ENCODE measurements at regions not wholly inside any gene's neighbourhood (a gene's known extent, or its start where the extent isn't known, plus 50 kb on each side); places are given as distances from the start of the nearest gene placed in this dataset.
"Not testable (repeated sequence)": the region's sequence is repeated elsewhere in the genome, so short reads cannot be mapped to it uniquely, and the experiment has no call there.

DNA sequence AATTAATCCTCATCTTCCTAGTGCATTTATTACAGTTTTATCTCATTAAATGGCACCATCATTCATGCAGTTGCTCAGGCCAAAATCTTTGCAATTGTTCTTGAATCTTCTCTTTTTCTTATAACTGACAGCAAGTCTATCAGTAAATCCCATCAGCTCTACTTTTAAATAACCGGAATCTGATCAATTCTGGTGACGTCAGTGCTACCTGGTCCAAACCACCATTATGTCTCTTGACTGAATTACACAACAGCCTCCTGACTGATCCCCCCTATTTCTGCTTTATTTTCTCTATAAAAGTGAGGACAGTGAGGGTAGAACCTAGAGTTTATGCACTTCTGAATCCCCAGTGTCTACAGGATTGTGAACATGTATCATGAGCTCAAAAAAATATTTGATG lies 787.4 kb downstream of the AACS start:
- Histone ChIP-seq H3K27me3 (ENCODE audit: control insufficient read depth in 3 of 3, insufficient read depth in 3 of 3, low read length in 3 of 3) (no peaks in the 10 kb centered on the region), H3K4me1 (ENCODE audit: control insufficient read depth in 3 of 3, insufficient read depth in 3 of 3, low read length in 3 of 3) (no peaks in the 10 kb centered on the region), H3K4me3 (ENCODE audit: low read length in 3 of 3) (no peak overlapping the region), H3K36me3 (ENCODE audit: control insufficient read depth in 3 of 3, insufficient read depth in 3 of 3, low read length in 3 of 3) (no peaks in the 10 kb centered on the region), H3K27ac (ENCODE audit: low read depth, low read length) (no peak overlapping the region), H3K9ac (ENCODE audit: low read depth in 1 of 3, low read length in 3 of 3) (no peak overlapping the region), H3K9me3 (ENCODE audit: control insufficient read depth in 3 of 3, low read length in 3 of 3) (no peaks in the 10 kb centered on the region)

DNA sequence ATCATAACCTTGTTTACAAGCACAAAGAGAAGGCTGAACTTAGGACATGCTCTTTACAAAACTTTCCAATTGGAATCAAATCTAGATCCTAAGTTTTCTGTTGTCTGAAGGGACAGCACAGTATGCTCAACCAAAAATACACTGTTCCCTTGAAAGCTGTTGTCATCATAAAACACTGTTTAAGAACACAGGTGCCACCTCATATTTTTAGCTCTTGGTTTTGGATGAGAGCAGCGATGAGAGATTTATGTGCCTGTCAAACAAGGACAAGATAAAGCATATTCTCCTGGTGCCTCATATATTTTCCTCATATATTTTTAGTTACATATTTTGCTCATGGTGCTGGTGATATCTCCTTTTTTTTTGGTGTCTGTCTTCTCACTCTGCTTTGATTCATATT lies 788.4 kb downstream of the AACS start:
- Histone ChIP-seq H3K4me3 (ENCODE audit: low read length in 3 of 3) (no peak overlapping the region), H3K9me3 (ENCODE audit: control insufficient read depth in 3 of 3, low read length in 3 of 3) (no peaks in the 10 kb centered on the region), H3K27me3 (ENCODE audit: control insufficient read depth in 3 of 3, insufficient read depth in 3 of 3, low read length in 3 of 3) (no peaks in the 10 kb centered on the region), H3K27ac (ENCODE audit: low read depth, low read length) (no peak overlapping the region), H3K36me3 (ENCODE audit: control insufficient read depth in 3 of 3, insufficient read depth in 3 of 3, low read length in 3 of 3) (no peaks in the 10 kb centered on the region), H3K9ac (ENCODE audit: low read depth in 1 of 3, low read length in 3 of 3) (no peak overlapping the region), H3K4me1 (ENCODE audit: control insufficient read depth in 3 of 3, insufficient read depth in 3 of 3, low read length in 3 of 3) (no peaks in the 10 kb centered on the region)

DNA sequence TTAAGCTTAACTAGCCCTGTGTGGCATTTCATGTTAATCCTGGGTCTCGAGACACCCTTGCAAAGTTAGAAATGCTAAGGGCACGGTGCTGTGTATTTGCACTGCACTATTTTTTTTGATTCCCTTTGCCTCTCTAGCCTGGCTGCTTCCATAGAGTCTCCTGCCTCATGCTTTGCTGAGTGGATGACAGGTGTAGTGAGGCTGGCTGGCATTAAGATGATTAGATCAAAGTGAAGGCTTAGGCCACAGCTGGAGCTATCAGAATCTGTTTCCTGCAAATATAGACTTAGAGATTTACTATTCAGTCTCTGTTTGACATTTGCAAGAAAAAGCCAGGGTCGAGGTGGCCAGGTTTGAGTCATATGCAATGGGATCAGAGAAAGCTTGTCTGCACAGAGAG lies 791.1 kb downstream of the AACS start:
- Histone ChIP-seq H3K36me3 (ENCODE audit: control insufficient read depth in 3 of 3, insufficient read depth in 3 of 3, low read length in 3 of 3) (no peaks in the 10 kb centered on the region), H3K4me1 (ENCODE audit: control insufficient read depth in 3 of 3, insufficient read depth in 3 of 3, low read length in 3 of 3) (no peaks in the 10 kb centered on the region), H3K9me3 (ENCODE audit: control insufficient read depth in 3 of 3, low read length in 3 of 3) (no peaks in the 10 kb centered on the region), H3K9ac (ENCODE audit: low read depth in 1 of 3, low read length in 3 of 3) (no peak overlapping the region), H3K27me3 (ENCODE audit: control insufficient read depth in 3 of 3, insufficient read depth in 3 of 3, low read length in 3 of 3) (no peaks in the 10 kb centered on the region), H3K4me3 (ENCODE audit: low read length in 3 of 3) (no peak overlapping the region), H3K27ac (ENCODE audit: low read depth, low read length) (no peak overlapping the region)

DNA sequence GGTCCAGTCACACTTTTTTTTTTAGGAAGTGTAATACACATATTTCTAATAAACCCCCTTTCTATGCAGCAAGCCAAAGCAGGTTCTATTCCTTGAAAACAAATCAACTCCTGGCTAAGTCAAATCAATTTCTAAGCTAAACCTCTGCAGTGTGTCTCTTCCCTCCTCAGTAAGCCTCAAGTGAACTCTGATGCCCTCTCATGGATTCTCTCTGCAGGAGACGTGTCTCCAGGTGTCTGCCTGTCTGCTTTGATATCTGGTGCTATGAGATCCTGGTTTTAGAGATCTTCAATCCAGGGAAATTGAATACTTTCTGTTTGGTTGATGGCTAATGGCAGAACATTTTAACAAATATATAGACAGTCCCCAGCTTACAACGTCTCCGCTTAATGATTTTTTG lies 791.7 kb downstream of the AACS start:
- Histone ChIP-seq H3K9me3 (ENCODE audit: control insufficient read depth in 3 of 3, low read length in 3 of 3) (no peaks in the 10 kb centered on the region), H3K36me3 (ENCODE audit: control insufficient read depth in 3 of 3, insufficient read depth in 3 of 3, low read length in 3 of 3) (no peaks in the 10 kb centered on the region), H3K27me3 (ENCODE audit: control insufficient read depth in 3 of 3, insufficient read depth in 3 of 3, low read length in 3 of 3) (no peaks in the 10 kb centered on the region), H3K27ac (ENCODE audit: low read depth, low read length) (no peak overlapping the region), H3K4me3 (ENCODE audit: low read length in 3 of 3) (no peak overlapping the region), H3K4me1 (ENCODE audit: control insufficient read depth in 3 of 3, insufficient read depth in 3 of 3, low read length in 3 of 3) (no peaks in the 10 kb centered on the region), H3K9ac (ENCODE audit: low read depth in 1 of 3, low read length in 3 of 3) (no peak overlapping the region)

DNA sequence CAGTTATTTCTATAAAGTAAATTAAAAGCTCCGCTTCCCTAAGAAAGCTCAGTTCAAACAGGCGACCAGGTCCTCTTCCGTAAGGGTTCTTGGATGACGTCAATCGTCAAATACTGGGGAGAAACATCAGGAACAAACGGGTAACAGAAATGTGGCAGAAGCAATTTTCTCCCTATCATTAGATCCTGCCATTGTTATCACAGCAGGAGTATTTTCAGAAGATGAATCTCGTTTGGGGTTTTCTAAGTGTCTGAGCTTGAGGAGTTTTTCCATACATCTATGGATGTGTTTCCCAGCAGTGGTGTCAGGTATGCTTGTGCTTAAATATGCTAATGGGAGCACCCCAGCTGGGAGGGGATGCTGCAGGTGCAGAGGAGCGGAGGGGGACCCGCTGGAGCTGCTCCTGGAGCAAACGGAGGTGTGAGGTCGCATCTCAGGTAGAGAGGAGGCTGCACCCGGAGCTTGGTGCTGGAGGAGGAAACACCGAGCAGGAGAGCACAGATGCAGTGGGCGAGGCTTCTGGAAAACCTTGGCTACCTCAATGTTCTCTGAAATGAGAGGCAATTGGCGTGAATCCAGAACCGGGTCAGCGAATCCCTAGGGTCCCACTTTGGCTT lies 795.5 kb downstream of the AACS start:
- Histone ChIP-seq H3K27ac (ENCODE audit: low read depth, low read length) (no peak overlapping the region), H3K27me3 (ENCODE audit: control insufficient read depth in 3 of 3, insufficient read depth in 3 of 3, low read length in 3 of 3) (no peaks in the 10 kb centered on the region), H3K9ac (ENCODE audit: low read depth in 1 of 3, low read length in 3 of 3) (no peak overlapping the region), H3K36me3 (ENCODE audit: control insufficient read depth in 3 of 3, insufficient read depth in 3 of 3, low read length in 3 of 3) (no peaks in the 10 kb centered on the region), H3K9me3 (ENCODE audit: control insufficient read depth in 3 of 3, low read length in 3 of 3) (no peaks in the 10 kb centered on the region), H3K4me1 (ENCODE audit: control insufficient read depth in 3 of 3, insufficient read depth in 3 of 3, low read length in 3 of 3) (no peaks in the 10 kb centered on the region), H3K4me3 (ENCODE audit: low read length in 3 of 3) (peak overlapping the region in 2 of 3 donors; percentile 13 to 32)

DNA sequence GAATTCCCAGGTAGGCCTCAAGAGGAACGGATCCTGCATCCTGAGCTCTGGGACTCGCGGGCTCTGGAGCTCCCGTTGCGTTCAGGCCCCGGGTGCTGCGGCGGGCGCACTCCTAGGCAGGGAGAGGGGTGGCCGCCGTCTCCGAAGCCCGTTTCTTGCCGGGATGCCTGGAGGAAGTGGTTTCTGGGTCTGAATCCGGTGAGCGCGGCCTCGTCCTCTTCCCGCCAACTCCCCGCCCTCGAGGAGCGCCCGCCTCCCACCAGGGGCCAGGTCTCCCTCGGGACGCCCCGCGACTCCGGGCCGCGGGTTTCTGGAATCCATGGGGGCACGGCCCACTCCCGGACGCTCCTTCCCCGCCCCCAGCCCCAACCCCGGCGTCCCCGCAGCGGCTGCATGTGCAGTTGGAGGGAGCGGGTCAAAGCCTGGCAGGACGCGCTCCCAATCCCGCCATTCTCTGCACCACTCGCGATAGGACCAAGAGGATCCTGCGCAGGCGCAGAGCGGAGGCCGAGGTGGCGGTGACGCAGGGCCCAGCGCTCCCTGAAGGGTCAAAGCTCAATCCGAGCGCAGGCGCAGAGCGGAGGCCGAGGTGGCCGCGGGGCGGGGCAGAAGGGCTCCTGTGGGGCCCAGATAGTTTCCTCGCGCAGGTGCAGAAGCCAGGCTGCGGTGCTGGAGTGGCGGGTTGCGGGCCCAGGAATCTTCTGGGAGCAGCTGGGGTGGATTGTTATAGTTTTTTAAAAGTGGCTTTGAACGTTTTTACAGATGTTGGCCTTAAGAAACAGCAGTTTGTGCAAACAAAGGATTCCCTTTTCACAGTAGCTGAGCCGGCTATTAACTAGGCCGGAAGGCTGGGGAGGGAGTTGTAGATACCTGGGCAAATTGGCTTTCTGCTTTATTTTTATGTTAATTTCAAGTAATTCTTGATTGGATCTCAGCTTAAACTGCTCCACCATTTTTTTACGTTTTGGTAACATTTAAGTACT lies 796.4 kb downstream of the AACS start:
- no peak overlapping the region for H3K9ac ChIP-seq (ENCODE audit: low read depth in 1 of 3, low read length in 3 of 3)
- no peaks in the 10 kb centered on the region for H3K36me3 ChIP-seq (ENCODE audit: control insufficient read depth in 3 of 3, insufficient read depth in 3 of 3, low read length in 3 of 3)
- H3K4me1 ChIP-seq (ENCODE audit: control insufficient read depth in 3 of 3, insufficient read depth in 3 of 3, low read length in 3 of 3) = no peaks in the 10 kb centered on the region
- no peaks in the 10 kb centered on the region for H3K27me3 ChIP-seq (ENCODE audit: control insufficient read depth in 3 of 3, insufficient read depth in 3 of 3, low read length in 3 of 3)
- H3K4me3 ChIP-seq (ENCODE audit: low read length in 3 of 3) = peak overlapping the region in 2 of 3 donors; percentile 13 to 32
- no peak overlapping the region for H3K27ac ChIP-seq (ENCODE audit: low read depth, low read length)
- no peaks in the 10 kb centered on the region for H3K9me3 ChIP-seq (ENCODE audit: control insufficient read depth in 3 of 3, low read length in 3 of 3)

DNA sequence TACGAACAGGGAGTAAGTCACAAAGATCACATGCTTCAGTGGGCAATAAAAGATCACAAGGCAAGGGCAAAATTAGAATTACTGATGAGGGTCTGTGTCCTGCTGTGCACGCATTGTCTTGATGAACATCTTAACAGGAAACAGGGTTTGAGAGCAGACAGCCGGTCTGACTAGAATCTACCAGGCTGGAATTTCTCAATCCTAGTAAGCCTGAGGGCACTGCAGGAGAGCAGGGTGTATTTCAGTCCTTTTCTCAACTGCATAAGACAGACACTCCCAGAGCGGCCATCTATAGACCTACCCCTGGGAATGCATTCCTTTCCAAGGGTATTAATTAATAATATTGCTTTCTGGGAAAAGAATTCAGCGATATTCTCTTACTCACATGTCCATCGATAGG lies 800.0 kb downstream of the AACS start:
- not testable (repeated sequence) for H3K9ac ChIP-seq (ENCODE audit: low read depth in 1 of 3, low read length in 3 of 3); H3K4me3 ChIP-seq (ENCODE audit: low read length in 3 of 3); H3K4me1 ChIP-seq (ENCODE audit: control insufficient read depth in 3 of 3, insufficient read depth in 3 of 3, low read length in 3 of 3); H3K36me3 ChIP-seq (ENCODE audit: control insufficient read depth in 3 of 3, insufficient read depth in 3 of 3, low read length in 3 of 3); H3K27me3 ChIP-seq (ENCODE audit: control insufficient read depth in 3 of 3, insufficient read depth in 3 of 3, low read length in 3 of 3); H3K27ac ChIP-seq (ENCODE audit: low read depth, low read length); H3K9me3 ChIP-seq (ENCODE audit: control insufficient read depth in 3 of 3, low read length in 3 of 3)

DNA sequence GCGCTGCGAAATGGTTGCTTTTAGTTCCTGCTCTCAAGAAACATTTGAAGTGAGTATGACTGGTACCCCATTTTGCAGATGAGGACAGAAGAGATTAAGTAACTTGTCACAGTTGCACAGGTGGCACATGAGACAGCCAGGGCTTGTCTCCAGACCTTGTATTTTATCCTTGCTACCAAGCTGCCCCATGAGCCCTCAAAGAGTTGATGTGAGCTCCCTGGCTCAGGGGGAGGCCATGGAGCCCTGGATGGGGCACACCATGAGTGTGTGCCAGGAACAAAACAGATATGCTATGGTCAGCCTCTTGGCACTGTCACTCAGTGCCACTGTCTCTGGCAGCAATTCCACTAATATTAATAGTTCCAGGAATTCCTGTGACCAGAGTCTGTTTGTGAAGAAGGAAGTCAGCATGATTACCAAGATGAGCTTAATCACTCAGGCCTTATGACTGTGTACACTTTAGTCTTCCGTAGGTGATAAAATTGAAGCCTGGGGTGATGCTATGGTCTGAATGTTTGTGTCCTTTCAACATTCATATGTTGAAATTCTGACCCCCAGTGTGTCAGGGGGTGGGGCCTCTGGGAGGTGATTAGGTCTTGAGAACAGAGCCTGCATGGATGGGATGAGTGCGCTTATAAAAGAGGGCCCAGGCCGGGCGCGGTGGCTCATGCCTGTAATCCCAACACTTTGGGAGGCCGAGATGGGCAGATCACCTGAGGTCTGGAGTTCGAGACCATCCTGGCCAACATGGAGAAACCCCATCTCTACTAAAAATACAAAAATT lies 806.8 kb downstream of the AACS start:
- Histone ChIP-seq H3K27ac (ENCODE audit: low read depth, low read length) (no peak overlapping the region), H3K9ac (ENCODE audit: low read depth in 1 of 3, low read length in 3 of 3) (no peak overlapping the region), H3K4me3 (ENCODE audit: low read length in 3 of 3) (no peak overlapping the region), H3K36me3 (ENCODE audit: control insufficient read depth in 3 of 3, insufficient read depth in 3 of 3, low read length in 3 of 3) (no peaks in the 10 kb centered on the region), H3K9me3 (ENCODE audit: control insufficient read depth in 3 of 3, low read length in 3 of 3) (peaks cover 0 to 3% (median 0%) of the 10 kb centered on the region in 3 donors), H3K27me3 (ENCODE audit: control insufficient read depth in 3 of 3, insufficient read depth in 3 of 3, low read length in 3 of 3) (no peaks in the 10 kb centered on the region), H3K4me1 (ENCODE audit: control insufficient read depth in 3 of 3, insufficient read depth in 3 of 3, low read length in 3 of 3) (no peaks in the 10 kb centered on the region)

DNA sequence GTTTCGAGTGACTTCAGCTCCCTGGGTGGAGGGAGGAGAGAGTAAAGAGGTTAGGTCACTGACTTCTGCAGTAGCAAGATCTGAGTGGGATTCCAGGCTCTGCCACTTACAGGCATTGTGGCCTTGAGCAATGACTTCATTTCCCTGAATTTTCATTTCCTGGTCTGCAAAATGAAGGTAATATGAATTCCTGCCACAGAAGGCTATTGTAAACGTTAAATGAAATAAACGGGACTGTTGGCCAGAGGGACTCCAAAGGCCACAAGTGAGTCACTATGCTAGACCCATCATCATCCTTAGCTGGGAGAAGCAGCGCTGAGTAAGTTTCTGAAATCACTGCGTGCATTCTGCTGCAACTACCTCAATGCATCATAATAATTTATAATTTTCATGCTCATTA lies 807.8 kb downstream of the AACS start:
- no peak overlapping the region for H3K27ac ChIP-seq (ENCODE audit: low read depth, low read length)
- H3K9ac ChIP-seq (ENCODE audit: low read depth in 1 of 3, low read length in 3 of 3) = no peak overlapping the region
- H3K4me3 ChIP-seq (ENCODE audit: low read length in 3 of 3) = no peak overlapping the region

DNA sequence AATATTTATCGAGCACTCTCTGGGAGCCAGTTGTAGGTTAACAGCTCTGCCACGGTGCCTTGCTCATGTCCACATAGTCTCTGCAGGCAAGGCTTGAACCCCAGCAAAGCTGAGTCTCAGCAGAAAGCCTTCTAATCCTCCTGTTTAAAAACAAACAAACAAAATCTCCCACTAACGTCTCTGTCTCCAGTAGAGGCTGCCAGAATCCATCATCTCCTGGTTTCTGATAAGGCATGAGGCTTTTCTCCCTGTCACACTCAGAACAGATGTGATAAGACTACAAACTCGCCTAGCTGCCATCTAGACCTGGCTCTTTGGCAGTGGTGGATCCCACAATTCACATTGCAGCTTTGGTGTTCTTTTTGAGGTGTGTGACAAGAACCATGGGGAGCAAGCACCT lies 813.2 kb downstream of the AACS start:
- H3K9me3 ChIP-seq (ENCODE audit: control insufficient read depth in 3 of 3, low read length in 3 of 3) = peaks cover 0 to 3% (median 0%) of the 10 kb centered on the region in 3 donors
- no peak overlapping the region for H3K4me3 ChIP-seq (ENCODE audit: low read length in 3 of 3)

More for the DNA sequence above, 807.8 kb downstream of the AACS start:
- Histone ChIP-seq H3K4me1 (ENCODE audit: control insufficient read depth in 3 of 3, insufficient read depth in 3 of 3, low read length in 3 of 3) (no peaks in the 10 kb centered on the region), H3K9me3 (ENCODE audit: control insufficient read depth in 3 of 3, low read length in 3 of 3) (peaks cover 0 to 3% (median 0%) of the 10 kb centered on the region in 3 donors), H3K36me3 (ENCODE audit: control insufficient read depth in 3 of 3, insufficient read depth in 3 of 3, low read length in 3 of 3) (no peaks in the 10 kb centered on the region), H3K27me3 (ENCODE audit: control insufficient read depth in 3 of 3, insufficient read depth in 3 of 3, low read length in 3 of 3) (no peaks in the 10 kb centered on the region)

More for the DNA sequence above, 813.2 kb downstream of the AACS start:
- no peak overlapping the region for H3K9ac ChIP-seq (ENCODE audit: low read depth in 1 of 3, low read length in 3 of 3)
- no peak overlapping the region for H3K27ac ChIP-seq (ENCODE audit: low read depth, low read length)
- H3K36me3 ChIP-seq (ENCODE audit: control insufficient read depth in 3 of 3, insufficient read depth in 3 of 3, low read length in 3 of 3) = no peaks in the 10 kb centered on the region
- no peaks in the 10 kb centered on the region for H3K27me3 ChIP-seq (ENCODE audit: control insufficient read depth in 3 of 3, insufficient read depth in 3 of 3, low read length in 3 of 3)
- no peaks in the 10 kb centered on the region for H3K4me1 ChIP-seq (ENCODE audit: control insufficient read depth in 3 of 3, insufficient read depth in 3 of 3, low read length in 3 of 3)

Measured in skeletal muscle tissue (tissue), 3 donors.